ENCODE measurements at regions not wholly inside any gene's neighbourhood (a gene's known extent, or its start where the extent isn't known, plus 50 kb on each side); places are given as distances from the start of the nearest gene placed in this dataset.

- Histone ChIP-seq H4K5ac (ENCODE audit: insufficient read length, low read depth, low read length) (no peak overlapping the region), H3K4me2 (ENCODE audit: insufficient read depth, insufficient read length, low read length) (no peak overlapping the region), H3K18ac (ENCODE audit: insufficient read length, low read depth, low read length) (no peak overlapping the region), H2BK12ac (ENCODE audit: insufficient read length, low read depth, low read length) (no peak overlapping the region), H3K14ac (ENCODE audit: insufficient read depth, low read length) (no peak overlapping the region), H3K23ac (ENCODE audit: insufficient read length, low read depth, low read length) (no peak overlapping the region), H3K79me2 (ENCODE audit: insufficient read depth, low read length) (no peaks in the 10 kb centered on the region), H3K56ac (ENCODE audit: insufficient read length, low read depth, low read length) (no peak overlapping the region), H2BK5ac (ENCODE audit: insufficient read length, low read length) (no peak overlapping the region), H2BK120ac (ENCODE audit: low read depth, low read length, poor library complexity, severe bottlenecking) (no peak overlapping the region), H2BK15ac (ENCODE audit: low read depth, low read length) (no peak overlapping the region), H3K9ac (ENCODE audit: extremely low read depth, insufficient read length, low read length) (no peak overlapping the region), H3K23me2 (ENCODE audit: insufficient read length, low read depth, low read length, poor library complexity, severe bottlenecking) (no peaks in the 10 kb centered on the region), H3K27me3 (ENCODE audit: insufficient read depth, low read length) (no peaks in the 10 kb centered on the region), H3K4ac (ENCODE audit: low read depth, low read length) (no peak overlapping the region), H4K20me1 (ENCODE audit: control insufficient read depth, insufficient read depth, insufficient read length) (no peaks in the 10 kb centered on the region), H3T11ph (ENCODE audit: low read length) (no peak overlapping the region), H3K4me1 (ENCODE audit: insufficient read depth, low read length) (no peaks in the 10 kb centered on the region), H2AFZ (ENCODE audit: low read length) (no peak overlapping the region), H2BK20ac (ENCODE audit: low read depth, low read length, poor library complexity, severe bottlenecking) (no peak overlapping the region), H3K27ac (ENCODE audit: insufficient read length, low read depth, low read length) (no peak overlapping the region), H4K91ac (ENCODE audit: insufficient read length, low read depth, low read length) (no peak overlapping the region), H3K79me1 (ENCODE audit: insufficient read depth, low read depth, low read length, poor library complexity, severe bottlenecking) (no peaks in the 10 kb centered on the region), H2AK5ac (ENCODE audit: insufficient read length, low read length) (no peak overlapping the region), H3K9me3 (ENCODE audit: control insufficient read depth, low read depth, low read length) (no peaks in the 10 kb centered on the region), H4K8ac (replicated peaks; ENCODE audit: insufficient read length, low read depth, low read length) (no peak overlapping the region)
- Mint-ChIP-seq H3K36me3 (ENCODE audit: insufficient read depth in 1 of 3, low read depth in 3 of 3) (no peaks in the 10 kb centered on the region), H3K27me3 (ENCODE audit: low read depth) (no peaks in the 10 kb centered on the region; the same call in 1 of the 2 replicates), H3K4me1 (peaks cover under 1 to 4% of the 10 kb centered on the region in 2 experiments), H3K27ac (no peak overlapping the region), H3K9me3 (no peaks in the 10 kb centered on the region; a peak in 1 of 5 replicates), H3K4me3 (no peak overlapping the region)
- no peak for TF ChIP-seq CTCF (conservative IDR thresholded peaks at IDR 0.05)
- WGBS (ENCODE audit: extremely low coverage, insufficient read length, low lambda C conversion rate), result no CpG with 5 or more reads among the region's 4 CpGs
- DNase-seq, result no peak
Observed at GRCh38 chr6:16933532-16933931, 168.3 kb upstream of the STMND1 start.
